ENCODE measurements at regions not wholly inside any gene's neighbourhood (a gene's known extent, or its start where the extent isn't known, plus 50 kb on each side); places are given as distances from the start of the nearest gene placed in this dataset.

DNA sequence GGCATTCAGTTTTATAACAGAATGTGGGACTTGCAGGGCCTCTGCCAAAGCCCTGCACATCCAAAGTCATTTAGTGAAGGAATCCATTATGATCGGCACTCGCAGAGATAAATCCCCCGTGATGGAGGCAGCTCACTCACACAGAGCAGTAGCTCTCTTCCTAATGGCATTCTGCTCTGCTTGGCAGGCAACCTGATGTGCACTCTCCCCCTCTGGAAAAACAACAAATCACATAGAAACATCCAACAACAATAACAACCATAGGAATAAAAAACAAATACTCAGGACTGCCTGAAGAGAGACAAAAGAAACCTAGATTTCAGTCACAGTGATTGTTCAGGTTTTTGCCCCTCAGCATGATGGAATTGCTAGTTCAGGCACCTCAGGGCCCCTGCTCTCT lies 59.7 kb downstream of the NAA11 start:
- Histone ChIP-seq H3K27ac (ENCODE audit: low read depth, low read length) (no peak overlapping the region), H3K4me1 (ENCODE audit: insufficient read depth, low read length) (no peaks in the 10 kb centered on the region), H3K9ac (ENCODE audit: low read length) (no peak overlapping the region), H3K36me3 (ENCODE audit: insufficient read depth, low read length) (no peaks in the 10 kb centered on the region), H3K27me3 (ENCODE audit: control insufficient read depth in 1 of 2, insufficient read depth in 2 of 2, low read length in 2 of 2) (no peaks in the 10 kb centered on the region), H3K4me3 (ENCODE audit: low read depth in 1 of 2, low read length in 2 of 2) (no peak overlapping the region), H3K9me3 (ENCODE audit: low read length) (no peaks in the 10 kb centered on the region)

DNA sequence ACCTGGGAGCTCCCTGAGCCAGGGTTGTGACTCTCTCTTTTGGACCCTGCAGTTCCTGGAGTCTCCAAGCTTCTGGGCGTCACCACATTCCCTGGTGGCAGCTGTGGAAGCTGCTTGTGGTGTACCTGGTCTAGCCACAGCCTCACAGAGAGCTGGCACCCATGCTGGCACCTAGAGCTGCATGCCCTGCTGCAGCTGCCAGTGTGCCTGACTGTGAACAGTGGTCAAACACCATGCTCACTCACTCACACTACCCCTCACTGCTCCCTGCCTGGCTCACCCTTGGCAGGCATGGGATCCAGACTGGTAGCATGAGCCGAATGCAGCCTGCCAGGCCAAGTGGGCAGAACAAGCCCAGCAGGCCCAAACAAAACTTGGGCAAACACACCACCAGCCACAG lies 66.6 kb downstream of the NAA11 start:
- Histone ChIP-seq H3K36me3 (ENCODE audit: insufficient read depth, low read length) (no peaks in the 10 kb centered on the region), H3K27me3 (ENCODE audit: control insufficient read depth in 1 of 2, insufficient read depth in 2 of 2, low read length in 2 of 2) (no peaks in the 10 kb centered on the region), H3K27ac (ENCODE audit: low read depth, low read length) (no peak overlapping the region), H3K4me3 (ENCODE audit: low read depth in 1 of 2, low read length in 2 of 2) (no peak overlapping the region), H3K9ac (ENCODE audit: low read length) (no peak overlapping the region), H3K9me3 (ENCODE audit: low read length) (no peaks in the 10 kb centered on the region), H3K4me1 (ENCODE audit: insufficient read depth, low read length) (no peaks in the 10 kb centered on the region)

GRCh38 chr4:79258614-79259176 lies 67.2 kb downstream of the NAA11 start:
- H3K36me3 ChIP-seq (ENCODE audit: insufficient read depth, low read length), result no peaks in the 10 kb centered on the region
- no peaks in the 10 kb centered on the region for H3K9me3 ChIP-seq (ENCODE audit: low read length)
- H3K27ac ChIP-seq (ENCODE audit: low read depth, low read length), result no peak overlapping the region
- H3K27me3 ChIP-seq (ENCODE audit: control insufficient read depth in 1 of 2, insufficient read depth in 2 of 2, low read length in 2 of 2), result no peaks in the 10 kb centered on the region
- H3K9ac ChIP-seq (ENCODE audit: low read length), result no peak overlapping the region
- no peak overlapping the region for H3K4me3 ChIP-seq (ENCODE audit: low read depth in 1 of 2, low read length in 2 of 2)
- H3K4me1 ChIP-seq (ENCODE audit: insufficient read depth, low read length), result no peaks in the 10 kb centered on the region

- no peak overlapping the region for H3K9ac ChIP-seq (ENCODE audit: low read length)
- H3K4me1 ChIP-seq (ENCODE audit: insufficient read depth, low read length), result no peaks in the 10 kb centered on the region
- no peak overlapping the region for H3K27ac ChIP-seq (ENCODE audit: low read depth, low read length)
- no peaks in the 10 kb centered on the region for H3K36me3 ChIP-seq (ENCODE audit: insufficient read depth, low read length)
- H3K27me3 ChIP-seq (ENCODE audit: control insufficient read depth in 1 of 2, insufficient read depth in 2 of 2, low read length in 2 of 2), result no peaks in the 10 kb centered on the region
- H3K9me3 ChIP-seq (ENCODE audit: low read length), result no peaks in the 10 kb centered on the region
- no peak overlapping the region for H3K4me3 ChIP-seq (ENCODE audit: low read depth in 1 of 2, low read length in 2 of 2)
These were observed 67.8 kb downstream of the NAA11 start for GRCh38 chr4:79257953-79258613.

- no peaks in the 10 kb centered on the region for H3K4me1 ChIP-seq (ENCODE audit: insufficient read depth, low read length)
- H3K9me3 ChIP-seq (ENCODE audit: low read length), result no peaks in the 10 kb centered on the region
- H3K27me3 ChIP-seq (ENCODE audit: control insufficient read depth in 1 of 2, insufficient read depth in 2 of 2, low read length in 2 of 2), result no peaks in the 10 kb centered on the region
- H3K9ac ChIP-seq (ENCODE audit: low read length), result no peak overlapping the region
- H3K36me3 ChIP-seq (ENCODE audit: insufficient read depth, low read length), result no peaks in the 10 kb centered on the region
- no peak overlapping the region for H3K4me3 ChIP-seq (ENCODE audit: low read depth in 1 of 2, low read length in 2 of 2)
- H3K27ac ChIP-seq (ENCODE audit: low read depth, low read length), result no peak overlapping the region
These were observed 70.1 kb downstream of the NAA11 start for GRCh38 chr4:79255793-79256192.

DNA sequence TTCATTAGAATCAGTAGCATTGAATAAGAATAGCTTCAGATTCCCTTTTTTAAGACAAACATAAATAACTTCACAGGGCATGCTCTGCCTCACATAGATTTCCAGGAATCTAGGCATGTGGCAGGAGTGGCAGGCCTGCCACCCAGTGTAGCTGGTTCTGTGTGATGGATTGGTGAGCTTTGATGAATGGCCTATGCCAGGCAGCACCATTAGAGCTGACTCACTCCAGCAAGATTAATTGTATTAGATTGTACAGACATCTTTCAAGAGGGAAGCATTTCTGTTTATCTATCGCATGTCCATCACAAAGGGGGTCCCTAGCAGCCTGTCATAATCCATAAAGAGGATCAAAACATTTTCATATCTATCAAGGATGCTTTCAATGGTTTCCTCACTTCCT lies 71.9 kb downstream of the NAA11 start:
- Histone ChIP-seq H3K27ac (ENCODE audit: low read depth, low read length) (no peak overlapping the region), H3K9me3 (ENCODE audit: low read length) (no peaks in the 10 kb centered on the region), H3K36me3 (ENCODE audit: insufficient read depth, low read length) (no peaks in the 10 kb centered on the region), H3K9ac (ENCODE audit: low read length) (no peak overlapping the region), H3K4me1 (ENCODE audit: insufficient read depth, low read length) (no peaks in the 10 kb centered on the region), H3K27me3 (ENCODE audit: control insufficient read depth in 1 of 2, insufficient read depth in 2 of 2, low read length in 2 of 2) (no peaks in the 10 kb centered on the region), H3K4me3 (ENCODE audit: low read depth in 1 of 2, low read length in 2 of 2) (no peak overlapping the region)

- Histone ChIP-seq H3K27ac (ENCODE audit: low read depth, low read length) (no peak overlapping the region), H3K9ac (ENCODE audit: low read length) (no peak overlapping the region), H3K27me3 (ENCODE audit: control insufficient read depth in 1 of 2, insufficient read depth in 2 of 2, low read length in 2 of 2) (no peaks in the 10 kb centered on the region), H3K36me3 (ENCODE audit: insufficient read depth, low read length) (no peaks in the 10 kb centered on the region), H3K4me3 (ENCODE audit: low read depth in 1 of 2, low read length in 2 of 2) (no peak overlapping the region), H3K4me1 (ENCODE audit: insufficient read depth, low read length) (no peaks in the 10 kb centered on the region), H3K9me3 (ENCODE audit: low read length) (no peaks in the 10 kb centered on the region)
These were observed 72.7 kb downstream of the NAA11 start for GRCh38 chr4:79253168-79253567.

- no peaks in the 10 kb centered on the region for H3K9me3 ChIP-seq (ENCODE audit: low read length)
- no peaks in the 10 kb centered on the region for H3K27me3 ChIP-seq (ENCODE audit: control insufficient read depth in 1 of 2, insufficient read depth in 2 of 2, low read length in 2 of 2)
- H3K27ac ChIP-seq (ENCODE audit: low read depth, low read length), result no peak overlapping the region
- no peak overlapping the region for H3K9ac ChIP-seq (ENCODE audit: low read length)
- no peak overlapping the region for H3K4me3 ChIP-seq (ENCODE audit: low read depth in 1 of 2, low read length in 2 of 2)
- H3K36me3 ChIP-seq (ENCODE audit: insufficient read depth, low read length), result no peaks in the 10 kb centered on the region
- no peaks in the 10 kb centered on the region for H3K4me1 ChIP-seq (ENCODE audit: insufficient read depth, low read length)
These were observed 75.0 kb downstream of the NAA11 start for GRCh38 chr4:79250887-79251286.

DNA sequence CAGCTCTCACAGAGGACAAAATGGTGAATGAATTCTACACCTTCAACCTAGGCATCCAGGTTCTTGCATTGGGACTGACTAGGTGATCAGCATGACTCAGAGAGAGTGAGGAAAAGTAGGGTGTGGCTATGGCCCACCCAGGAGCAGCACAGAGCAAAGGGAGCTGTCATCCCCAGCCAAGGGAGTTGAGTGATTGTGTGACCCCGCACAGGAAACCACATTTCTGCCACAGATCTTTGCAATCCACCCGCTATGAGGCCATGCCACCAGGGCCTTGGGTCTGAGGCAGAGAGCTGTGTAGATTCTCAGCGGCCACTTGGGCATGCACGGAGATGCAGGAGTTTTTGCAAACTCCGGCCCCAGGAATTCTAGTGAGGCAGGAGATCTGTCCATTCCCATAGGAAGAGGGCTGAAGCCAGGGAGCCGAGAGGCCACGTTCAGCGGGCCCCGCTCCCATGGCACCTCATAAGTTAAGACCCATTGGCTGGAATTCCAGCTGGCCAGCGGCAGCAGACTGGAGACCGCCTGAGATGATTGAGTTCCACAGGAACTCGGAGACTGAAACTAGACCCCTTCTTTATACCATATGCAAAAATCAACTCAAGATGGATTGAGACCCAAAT lies 75.9 kb downstream of the NAA11 start:
- Histone ChIP-seq H3K4me1 (ENCODE audit: insufficient read depth, low read length) (no peaks in the 10 kb centered on the region), H3K4me3 (ENCODE audit: low read depth in 1 of 2, low read length in 2 of 2) (no peak overlapping the region), H3K9ac (ENCODE audit: low read length) (no peak overlapping the region), H3K27me3 (ENCODE audit: control insufficient read depth in 1 of 2, insufficient read depth in 2 of 2, low read length in 2 of 2) (no peaks in the 10 kb centered on the region), H3K27ac (ENCODE audit: low read depth, low read length) (no peak overlapping the region), H3K9me3 (ENCODE audit: low read length) (no peaks in the 10 kb centered on the region), H3K36me3 (ENCODE audit: insufficient read depth, low read length) (no peaks in the 10 kb centered on the region)

GRCh38 chr4:79248610-79249009 lies 77.3 kb downstream of the NAA11 start:
- Histone ChIP-seq H3K4me1 (ENCODE audit: insufficient read depth, low read length) (no peaks in the 10 kb centered on the region), H3K36me3 (ENCODE audit: insufficient read depth, low read length) (no peaks in the 10 kb centered on the region), H3K9me3 (ENCODE audit: low read length) (no peaks in the 10 kb centered on the region), H3K4me3 (ENCODE audit: low read depth in 1 of 2, low read length in 2 of 2) (no peak overlapping the region), H3K9ac (ENCODE audit: low read length) (no peak overlapping the region), H3K27me3 (ENCODE audit: control insufficient read depth in 1 of 2, insufficient read depth in 2 of 2, low read length in 2 of 2) (no peaks in the 10 kb centered on the region), H3K27ac (ENCODE audit: low read depth, low read length) (no peak overlapping the region)

DNA sequence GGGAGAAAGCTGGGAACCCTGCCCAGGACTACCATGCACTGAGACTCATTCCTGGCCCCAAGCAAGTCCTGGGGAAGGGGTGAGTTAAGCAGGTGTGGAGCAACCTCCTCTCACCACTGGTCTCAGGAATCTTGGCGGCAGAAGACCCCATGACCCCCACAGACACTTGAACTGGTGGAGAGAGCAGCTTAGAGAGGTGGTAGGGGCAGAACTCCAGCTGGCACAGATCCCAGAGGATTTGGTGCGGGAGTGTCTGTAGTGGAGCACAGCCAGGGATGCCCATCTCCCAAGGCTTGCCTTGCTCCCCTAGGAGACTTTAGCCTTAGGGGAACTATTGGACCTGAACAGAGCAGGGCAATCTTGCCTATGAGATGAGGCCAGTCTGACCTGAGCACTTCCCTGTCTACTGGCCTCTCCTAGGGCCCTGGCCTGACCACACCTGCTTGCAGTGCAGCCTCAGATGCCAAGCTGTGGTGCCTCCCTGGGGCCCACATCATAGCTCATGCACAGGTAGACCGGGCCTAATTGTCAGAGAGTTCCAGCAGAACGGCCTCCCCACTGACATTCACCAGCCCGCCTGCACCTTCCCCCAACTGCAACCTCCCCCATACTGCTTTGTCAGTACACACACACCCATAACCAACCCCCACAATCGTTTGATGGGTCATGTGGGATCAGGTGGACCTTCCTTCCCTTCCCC lies 78.0 kb downstream of the NAA11 start:
- no peak overlapping the region for H3K27ac ChIP-seq (ENCODE audit: low read depth, low read length)
- no peak overlapping the region for H3K4me3 ChIP-seq (ENCODE audit: low read depth in 1 of 2, low read length in 2 of 2)
- H3K9ac ChIP-seq (ENCODE audit: low read length), result no peak overlapping the region
- no peaks in the 10 kb centered on the region for H3K9me3 ChIP-seq (ENCODE audit: low read length)
- no peaks in the 10 kb centered on the region for H3K4me1 ChIP-seq (ENCODE audit: insufficient read depth, low read length)
- no peaks in the 10 kb centered on the region for H3K27me3 ChIP-seq (ENCODE audit: control insufficient read depth in 1 of 2, insufficient read depth in 2 of 2, low read length in 2 of 2)
- no peaks in the 10 kb centered on the region for H3K36me3 ChIP-seq (ENCODE audit: insufficient read depth, low read length)
